NB4 (cell line): ENCODE measurements at regions not wholly inside any gene's neighbourhood (a gene's known extent, or its start where the extent isn't known, plus 50 kb on each side); places are given as distances from the start of the nearest gene placed in this dataset.

Experiments
- POLR2A ChIP-seq: IDR thresholded peaks from 2 replicates; pipeline ENCODE4 v1.6.1; 2011; ENCODE audit warnings: mild to moderate bottlenecking; ENCODE audit not compliant: insufficient read length; ENCODE audit errors: extremely low read depth
- TF ChIP-seq, protein P1 (sequence below): IDR thresholded peaks from one replicate; pipeline ENCODE4 v1.5.1; 2012; ENCODE audit warnings: low read depth, low read length

DNA sequence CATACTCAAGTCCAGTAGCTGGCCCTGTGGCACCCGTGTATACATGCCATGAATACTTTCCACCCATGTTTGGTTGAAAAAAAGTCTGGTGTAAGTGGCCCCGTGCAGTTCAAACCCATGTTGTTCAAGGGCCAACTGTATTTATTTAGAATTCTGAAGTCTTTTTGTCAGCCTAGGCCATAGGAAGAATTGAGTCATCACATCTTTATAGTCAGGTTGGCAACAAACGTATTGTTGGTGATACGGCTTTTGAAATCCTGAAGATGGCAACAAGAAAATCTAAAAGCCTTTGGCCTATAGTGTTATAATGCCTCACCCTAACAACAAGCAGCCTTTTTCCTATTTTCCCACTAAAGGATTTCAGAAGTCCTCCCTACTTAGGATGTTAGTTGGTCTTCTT lies 363.6 kb downstream of the PLPP3 start:
- TF ChIP-seq POLR2A, result no peak
- TF ChIP-seq, protein P1, sequence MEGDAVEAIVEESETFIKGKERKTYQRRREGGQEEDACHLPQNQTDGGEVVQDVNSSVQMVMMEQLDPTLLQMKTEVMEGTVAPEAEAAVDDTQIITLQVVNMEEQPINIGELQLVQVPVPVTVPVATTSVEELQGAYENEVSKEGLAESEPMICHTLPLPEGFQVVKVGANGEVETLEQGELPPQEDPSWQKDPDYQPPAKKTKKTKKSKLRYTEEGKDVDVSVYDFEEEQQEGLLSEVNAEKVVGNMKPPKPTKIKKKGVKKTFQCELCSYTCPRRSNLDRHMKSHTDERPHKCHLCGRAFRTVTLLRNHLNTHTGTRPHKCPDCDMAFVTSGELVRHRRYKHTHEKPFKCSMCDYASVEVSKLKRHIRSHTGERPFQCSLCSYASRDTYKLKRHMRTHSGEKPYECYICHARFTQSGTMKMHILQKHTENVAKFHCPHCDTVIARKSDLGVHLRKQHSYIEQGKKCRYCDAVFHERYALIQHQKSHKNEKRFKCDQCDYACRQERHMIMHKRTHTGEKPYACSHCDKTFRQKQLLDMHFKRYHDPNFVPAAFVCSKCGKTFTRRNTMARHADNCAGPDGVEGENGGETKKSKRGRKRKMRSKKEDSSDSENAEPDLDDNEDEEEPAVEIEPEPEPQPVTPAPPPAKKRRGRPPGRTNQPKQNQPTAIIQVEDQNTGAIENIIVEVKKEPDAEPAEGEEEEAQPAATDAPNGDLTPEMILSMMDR, result no peak
